ENCODE measurements at regions not wholly inside any gene's neighbourhood (a gene's known extent, or its start where the extent isn't known, plus 50 kb on each side); places are given as distances from the start of the nearest gene placed in this dataset.
"Not testable (repeated sequence)": the region's sequence is repeated elsewhere in the genome, so short reads cannot be mapped to it uniquely, and the experiment has no call there.

- no peak overlapping the region for H3K4me3 ChIP-seq (ENCODE audit: low read length)
- TF ChIP-seq ZNF274 (IDR thresholded peaks at IDR 0.05; ENCODE audit: low read depth, low read length) = no peak
Observed at GRCh38 chr6:98027898-98028297, 744.9 kb upstream of the MMS22L start.

GRCh38 chr6:98033617-98034016 is 750.6 kb upstream of the MMS22L start:
- H3K4me3 ChIP-seq (ENCODE audit: low read length) = no peak overlapping the region
- TF ChIP-seq ZNF274 (IDR thresholded peaks at IDR 0.05; ENCODE audit: low read depth, low read length) = no peak

- no peak overlapping the region for H3K4me3 ChIP-seq (ENCODE audit: low read length)
- TF ChIP-seq ZNF274 (IDR thresholded peaks at IDR 0.05; ENCODE audit: low read depth, low read length) = no peak
Observed at GRCh38 chr6:98036344-98036923, 753.4 kb upstream of the MMS22L start.

GRCh38 chr6:98037571-98037970 is 754.6 kb upstream of the MMS22L start:
- no peak for TF ChIP-seq ZNF274 (IDR thresholded peaks at IDR 0.05; ENCODE audit: low read depth, low read length)

GRCh38 chr6:98039443-98039842 is 756.4 kb upstream of the MMS22L start:
- TF ChIP-seq ZNF274 (IDR thresholded peaks at IDR 0.05; ENCODE audit: low read depth, low read length) = no peak
- no peak overlapping the region for H3K4me3 ChIP-seq (ENCODE audit: low read length)

More at GRCh38 chr6:98037571-98037970, 754.6 kb upstream of the MMS22L start:
- no peak overlapping the region for H3K4me3 ChIP-seq (ENCODE audit: low read length)

GRCh38 chr6:98039904-98040607 is 757.0 kb upstream of the MMS22L start:
- no peak overlapping the region for H3K4me3 ChIP-seq (ENCODE audit: low read length)
- TF ChIP-seq ZNF274 (IDR thresholded peaks at IDR 0.05; ENCODE audit: low read depth, low read length) = no peak

GRCh38 chr6:98041056-98041455 is 758.0 kb upstream of the MMS22L start:
- no peak overlapping the region for H3K4me3 ChIP-seq (ENCODE audit: low read length)
- TF ChIP-seq ZNF274 (IDR thresholded peaks at IDR 0.05; ENCODE audit: low read depth, low read length) = no peak

GRCh38 chr6:98041921-98042320 is 758.9 kb upstream of the MMS22L start:
- no peak overlapping the region for H3K4me3 ChIP-seq (ENCODE audit: low read length)
- TF ChIP-seq ZNF274 (IDR thresholded peaks at IDR 0.05; ENCODE audit: low read depth, low read length) = no peak

- H3K4me3 ChIP-seq (ENCODE audit: low read length) = no peak overlapping the region
- no peak for TF ChIP-seq ZNF274 (IDR thresholded peaks at IDR 0.05; ENCODE audit: low read depth, low read length)
Observed at GRCh38 chr6:98044151-98044561, 761.1 kb upstream of the MMS22L start.

GRCh38 chr6:98044791-98045470 is 761.9 kb upstream of the MMS22L start:
- TF ChIP-seq ZNF274 (IDR thresholded peaks at IDR 0.05; ENCODE audit: low read depth, low read length) = no peak
- no peak overlapping the region for H3K4me3 ChIP-seq (ENCODE audit: low read length)

GRCh38 chr6:98047164-98047563 is 764.1 kb upstream of the MMS22L start:
- no peak overlapping the region for H3K4me3 ChIP-seq (ENCODE audit: low read length)
- no peak for TF ChIP-seq ZNF274 (IDR thresholded peaks at IDR 0.05; ENCODE audit: low read depth, low read length)

GRCh38 chr6:98047871-98048270 is 764.9 kb upstream of the MMS22L start:
- no peak overlapping the region for H3K4me3 ChIP-seq (ENCODE audit: low read length)
- no peak for TF ChIP-seq ZNF274 (IDR thresholded peaks at IDR 0.05; ENCODE audit: low read depth, low read length)

- TF ChIP-seq ZNF274 (IDR thresholded peaks at IDR 0.05; ENCODE audit: low read depth, low read length) = no peak
- H3K4me3 ChIP-seq (ENCODE audit: low read length) = no peak overlapping the region
Observed at GRCh38 chr6:98054453-98054852, 771.4 kb upstream of the MMS22L start.

GRCh38 chr6:98056955-98057354 is 773.9 kb upstream of the MMS22L start:
- H3K4me3 ChIP-seq (ENCODE audit: low read length) = no peak overlapping the region
- TF ChIP-seq ZNF274 (IDR thresholded peaks at IDR 0.05; ENCODE audit: low read depth, low read length) = no peak

- no peak overlapping the region for H3K4me3 ChIP-seq (ENCODE audit: low read length)
- no peak for TF ChIP-seq ZNF274 (IDR thresholded peaks at IDR 0.05; ENCODE audit: low read depth, low read length)
Observed at GRCh38 chr6:98067375-98067774, 767.0 kb upstream of the POU3F2 start.

- not testable (repeated sequence) for H3K4me3 ChIP-seq (ENCODE audit: low read length)
Observed at GRCh38 chr6:98088537-98088936, 745.8 kb upstream of the POU3F2 start.

All from GM08714 (cell line).